Stimulated activated CD8-positive, alpha-beta memory T cell treated with anti-CD3 and anti-CD28 coated beads, Interleukin-2, amount 100 ng/mL, for 1 hour (primary cell): ENCODE measurements at regions not wholly inside any gene's neighbourhood (a gene's known extent, or its start where the extent isn't known, plus 50 kb on each side); places are given as distances from the start of the nearest gene placed in this dataset.
"Not testable (repeated sequence)": the region's sequence is repeated elsewhere in the genome, so short reads cannot be mapped to it uniquely, and the experiment has no call there.

Experiments used
- DNase-seq, 2 donors: peaks; one replicate each; pipeline ENCODE4 v3.0.0-alpha.2; 2020; ENCODE audit warnings: low read depth in 2 of 2

- no peak for DNase-seq
Measured at GRCh38 chr5:166571668-166572067, 1719.8 kb upstream of the WWC1 start.

DNA sequence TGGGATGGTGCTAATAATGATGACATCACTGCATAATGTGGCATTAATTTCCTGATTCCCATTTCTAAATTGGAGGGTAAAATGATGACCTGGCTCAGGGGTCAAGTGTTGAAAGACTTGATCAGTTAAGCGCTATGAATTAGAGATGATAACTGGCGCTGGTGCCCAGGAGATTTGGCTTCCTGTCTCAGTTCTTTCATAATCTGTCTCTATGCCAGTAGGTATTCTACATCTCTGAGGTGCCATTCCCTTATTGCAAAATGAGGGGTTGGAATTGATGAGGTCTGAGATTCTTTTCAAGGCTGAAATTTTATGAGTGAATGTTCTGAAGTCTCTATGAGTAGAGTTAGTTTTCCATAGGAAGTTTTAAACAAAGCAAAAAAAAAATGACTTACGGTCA, 1715.1 kb upstream of the WWC1 start:
- DNase-seq: no peak

- DNase-seq: no peak
Measured at GRCh38 chr5:166581826-166582225, 1709.6 kb upstream of the WWC1 start.

GRCh38 chr5:166582416-166582815, 1709.0 kb upstream of the WWC1 start:
- no peak for DNase-seq

- no peak for DNase-seq
Measured at GRCh38 chr5:166594567-166594966, 1696.9 kb upstream of the WWC1 start.

DNA sequence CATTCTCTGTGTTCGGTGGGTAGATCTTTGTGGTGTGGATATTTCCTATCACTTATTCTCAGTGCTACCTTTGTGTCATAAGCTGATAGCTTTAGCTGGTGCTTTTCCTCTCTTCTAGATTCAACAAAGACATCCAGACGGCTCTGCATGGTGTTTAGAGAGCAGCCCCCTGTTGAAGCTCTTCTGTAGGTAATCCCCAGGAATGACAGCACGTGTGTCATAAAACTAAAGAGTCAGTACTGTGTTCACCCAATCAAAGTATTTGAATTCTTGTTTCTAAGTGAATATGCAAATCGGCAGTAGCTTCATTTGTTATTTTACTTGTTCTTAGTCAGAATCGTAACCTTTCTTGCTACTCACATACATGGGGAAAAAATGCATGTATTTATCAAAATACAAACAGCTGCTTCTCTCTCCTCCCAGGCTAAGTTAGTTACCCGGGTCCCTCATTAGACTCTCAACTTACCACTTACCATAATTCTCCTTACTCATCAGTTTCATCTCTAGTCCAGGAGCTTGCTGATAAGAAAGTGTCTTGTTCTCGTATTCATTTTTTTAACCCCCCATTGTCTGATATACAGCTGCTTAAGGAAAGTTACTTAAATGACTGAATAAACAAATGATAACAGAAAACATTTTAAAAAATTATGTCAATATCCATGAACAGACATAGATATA, 1696.0 kb upstream of the WWC1 start:
- DNase-seq: no peak

GRCh38 chr5:166596043-166596442, 1695.4 kb upstream of the WWC1 start:
- DNase-seq: no peak

- DNase-seq: no peak
Measured at GRCh38 chr5:166602271-166602670, 1689.2 kb upstream of the WWC1 start.

DNA sequence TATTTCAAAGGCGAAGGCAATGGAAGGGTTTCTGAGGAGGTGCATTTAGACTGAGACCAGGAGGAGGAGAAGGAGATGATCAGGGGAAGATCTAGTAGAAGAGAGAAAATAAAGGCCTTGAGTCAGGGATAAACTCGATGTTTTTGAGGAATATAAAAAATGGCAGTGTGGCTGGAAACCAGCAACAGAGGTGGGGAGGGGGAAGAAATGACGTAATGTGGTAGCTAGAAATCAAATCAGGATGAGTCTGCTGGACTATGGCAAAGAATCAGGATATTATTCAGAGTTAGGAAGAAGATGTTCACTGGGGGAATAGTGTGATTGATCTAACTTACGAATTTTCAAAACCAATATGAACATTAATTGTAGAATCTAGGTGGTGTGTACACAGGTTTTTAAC, 1673.9 kb upstream of the WWC1 start:
- DNase-seq: no peak

DNA sequence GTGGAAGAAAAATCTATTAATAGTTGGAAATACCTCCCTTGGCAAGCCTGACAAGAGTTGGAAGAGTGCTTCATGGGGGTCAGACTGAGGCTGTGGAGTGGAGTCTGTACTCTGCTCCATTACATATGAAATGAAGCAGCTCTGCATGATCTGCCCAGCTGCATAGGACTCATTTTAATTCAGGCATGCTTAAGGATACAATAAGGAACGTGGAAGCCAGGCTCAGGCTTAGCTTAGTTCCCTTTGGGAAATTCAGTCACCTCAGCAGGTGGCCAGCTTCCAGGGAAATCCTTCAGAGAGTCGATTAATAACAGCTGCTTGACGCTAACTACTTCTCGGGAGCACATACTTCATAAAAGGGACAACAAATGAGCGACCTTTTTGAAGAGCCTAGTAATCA, 1672.9 kb upstream of the WWC1 start:
- no peak for DNase-seq

DNA sequence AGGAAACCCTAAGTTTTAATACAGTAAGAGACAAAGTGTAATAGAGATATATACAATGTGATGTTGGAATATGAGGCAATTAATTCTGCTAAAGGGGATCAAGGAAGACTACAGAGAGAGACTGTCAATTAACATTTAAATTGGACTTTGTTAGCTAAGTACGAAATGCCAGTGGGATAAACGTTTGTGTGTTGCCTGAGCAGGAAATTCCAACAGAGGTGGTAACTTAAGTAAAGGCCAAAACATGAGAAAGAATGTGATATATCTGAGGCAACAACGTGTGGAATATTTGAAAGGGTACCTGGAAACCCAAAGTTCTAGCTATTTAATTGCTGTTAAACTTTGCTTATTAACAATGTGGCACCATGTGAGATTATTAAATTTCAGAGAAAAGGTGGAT, 1666.9 kb upstream of the WWC1 start:
- DNase-seq: no peak

DNA sequence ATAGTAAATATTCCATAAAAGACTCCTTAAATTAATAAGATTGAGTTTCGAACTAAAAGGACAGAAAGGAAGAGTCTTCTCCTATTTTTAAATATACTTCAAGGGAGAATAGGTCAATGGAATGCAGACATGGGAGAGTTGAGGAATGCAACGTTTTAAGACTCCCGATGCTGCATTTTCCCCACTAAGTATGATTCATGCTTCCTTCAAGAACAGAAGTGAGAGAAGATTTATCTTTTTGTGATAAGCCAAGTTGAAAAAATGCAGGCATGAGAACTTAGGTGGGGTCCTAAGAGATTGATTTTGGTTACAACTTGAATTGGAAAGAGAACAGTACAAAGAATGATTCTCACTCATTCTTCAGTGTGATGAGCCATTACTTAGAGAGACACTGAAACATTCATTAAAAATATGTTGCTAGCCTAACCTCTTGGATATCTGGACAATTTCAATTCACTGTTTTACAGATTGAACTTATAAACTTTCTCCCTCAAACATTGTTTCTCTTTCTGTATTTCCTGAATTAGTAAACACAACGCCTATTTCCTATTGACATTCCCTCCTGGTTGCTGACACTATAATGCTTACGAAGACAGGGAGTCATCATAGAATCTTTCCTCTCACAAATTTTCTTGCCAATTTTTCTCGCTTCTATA, 1666.1 kb upstream of the WWC1 start:
- no peak for DNase-seq

DNA sequence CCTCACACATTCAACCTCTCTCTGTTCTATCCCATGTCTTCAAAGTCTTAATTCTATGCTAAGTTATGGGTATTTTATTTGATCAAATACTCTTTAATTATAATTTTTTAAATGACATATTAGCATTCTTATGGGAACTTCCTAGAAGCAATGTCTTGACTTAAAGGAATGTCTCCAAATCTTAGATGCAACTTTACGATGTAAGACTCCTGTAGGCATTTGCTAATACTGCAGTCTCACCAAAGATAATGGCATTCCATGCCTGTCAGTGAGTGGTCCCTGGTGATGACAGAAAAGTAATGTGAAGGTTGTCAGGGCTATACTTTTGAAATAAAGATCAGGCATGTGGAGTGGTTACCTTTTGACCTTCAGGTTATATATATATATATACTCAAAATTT, 1654.2 kb upstream of the WWC1 start:
- no peak for DNase-seq

- no peak for DNase-seq
Measured at GRCh38 chr5:166639151-166639550, 1652.3 kb upstream of the WWC1 start.

DNA sequence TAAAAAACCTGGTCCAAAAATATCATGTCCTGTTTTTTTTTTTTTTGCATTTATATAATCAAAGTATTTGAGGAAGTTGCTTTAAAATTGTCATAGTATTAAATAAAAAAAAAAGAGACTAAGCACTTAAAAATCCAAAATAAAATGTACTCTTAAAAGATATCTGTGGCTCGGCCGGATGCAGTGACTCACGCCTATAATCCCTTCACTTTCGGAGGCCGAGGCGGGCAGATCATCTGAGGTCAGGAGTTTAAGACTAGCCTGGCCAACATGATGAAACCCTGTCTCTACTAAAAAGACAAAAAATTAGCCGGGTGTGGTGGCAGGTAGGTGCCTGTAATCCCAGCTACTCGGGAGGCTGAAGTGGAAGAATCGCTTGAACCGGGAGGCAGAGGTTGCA, 1651.3 kb upstream of the WWC1 start:
- not testable (repeated sequence) for DNase-seq

- DNase-seq: no peak
Measured at GRCh38 chr5:166648736-166649135, 1642.7 kb upstream of the WWC1 start.

DNA sequence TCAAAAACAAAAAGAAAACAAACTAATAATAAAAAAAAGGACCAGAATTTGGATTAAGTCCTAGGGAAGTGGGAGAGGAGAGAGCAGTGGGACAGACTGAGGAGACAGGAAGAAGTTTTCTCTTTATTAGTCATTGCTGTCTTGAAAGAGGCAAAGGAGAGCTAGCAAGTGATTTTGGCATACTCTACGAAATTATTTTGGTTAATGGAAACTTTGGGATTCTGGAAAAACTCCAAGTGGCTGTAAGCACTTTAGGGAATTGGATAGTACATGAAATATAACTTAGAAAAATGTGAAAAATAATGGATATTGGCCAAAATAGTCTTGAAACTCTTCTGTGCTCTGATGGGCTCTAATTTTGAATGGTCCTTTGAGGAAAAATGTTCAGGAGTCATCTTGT, 1641.8 kb upstream of the WWC1 start:
- no peak for DNase-seq

GRCh38 chr5:166651234-166651633, 1640.2 kb upstream of the WWC1 start:
- DNase-seq: no peak

- no peak for DNase-seq
Measured at GRCh38 chr5:166671811-166672210, 1619.6 kb upstream of the WWC1 start.

DNA sequence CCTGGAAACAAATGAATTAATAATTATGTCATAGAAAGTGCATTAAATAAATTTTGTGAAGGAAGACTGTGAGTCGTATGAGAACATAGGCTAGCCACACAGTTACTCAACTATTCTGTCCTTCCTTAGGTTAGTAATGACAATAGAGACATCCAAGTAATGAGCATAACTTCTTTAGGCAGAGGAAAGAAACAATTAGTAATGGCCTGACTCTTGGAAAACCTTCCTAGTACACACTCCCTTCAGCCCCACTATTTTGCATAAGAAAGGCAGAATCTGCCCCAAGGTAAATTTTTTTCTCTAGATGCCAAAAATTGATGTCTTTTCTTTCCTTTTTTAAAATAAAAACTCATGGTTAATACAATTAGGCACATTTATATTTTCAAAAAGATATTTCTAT, 1619.0 kb upstream of the WWC1 start:
- DNase-seq: no peak

- no peak for DNase-seq
Measured at GRCh38 chr5:166677891-166678290, 1613.6 kb upstream of the WWC1 start.

DNA sequence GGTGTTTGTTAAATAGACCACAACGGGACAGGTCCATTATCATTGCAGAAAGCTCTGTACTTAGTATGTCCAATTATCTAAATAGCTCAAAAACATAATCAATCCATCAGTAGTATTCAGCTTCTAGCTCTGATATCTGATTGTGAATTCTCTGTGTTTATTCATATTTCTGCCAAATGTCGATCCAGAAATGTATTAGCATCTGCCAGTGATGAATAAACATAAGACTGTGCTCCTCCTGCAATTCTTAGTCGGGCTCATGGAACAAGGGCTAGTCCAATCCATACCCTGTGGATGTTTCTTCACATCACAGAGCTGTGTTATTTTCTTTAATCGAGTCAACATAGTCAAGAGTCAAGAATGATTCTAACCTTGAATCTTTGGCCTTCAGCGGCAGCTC, 1612.1 kb upstream of the WWC1 start:
- DNase-seq: no peak

- no peak for DNase-seq
Measured at GRCh38 chr5:166695326-166695725, 1596.1 kb upstream of the WWC1 start.

DNA sequence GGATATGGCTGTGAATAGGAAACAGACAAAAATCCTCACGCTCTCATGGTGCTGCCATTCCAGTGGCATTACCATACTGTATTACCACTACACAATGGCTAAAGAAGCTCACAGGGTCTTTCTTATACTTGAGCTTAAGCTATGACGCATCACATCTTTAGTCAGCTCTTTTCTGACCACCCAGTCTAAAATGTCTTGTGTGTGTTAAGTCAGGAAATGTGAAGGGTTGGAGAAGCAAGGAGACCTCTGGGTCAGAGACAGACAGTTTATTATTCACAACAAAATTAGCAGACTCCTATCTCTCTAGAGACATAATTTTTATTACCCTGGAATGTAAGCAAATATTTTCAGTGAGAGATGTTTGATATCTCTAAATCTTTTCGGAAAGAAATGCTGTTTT, 1583.2 kb upstream of the WWC1 start:
- DNase-seq: no peak
